H1 (cell line): ENCODE measurements at regions not wholly inside any gene's neighbourhood (a gene's known extent, or its start where the extent isn't known, plus 50 kb on each side); places are given as distances from the start of the nearest gene placed in this dataset.

Source experiments
- BCL11A ChIP-seq, 2 experiments: IDR thresholded peaks; one replicate each; pipeline ENCODE4 v1.6.1; 2011; ENCODE audit warnings: low read depth in 2 of 2, low read length in 2 of 2, mild to moderate bottlenecking in 2 of 2
- CEBPB ChIP-seq: IDR thresholded peaks from 2 replicates; pipeline ENCODE4 v1.6.1; 2012; ENCODE audit warnings: low read depth, low read length
- CHD1 ChIP-seq: IDR thresholded peaks from 2 replicates; pipeline ENCODE4 v1.6.1; 2012; ENCODE audit warnings: low read depth, low read length, improper control_type of control experiment
- EGR1 ChIP-seq: IDR thresholded peaks from 2 replicates; pipeline ENCODE4 v1.6.1; 2011; ENCODE audit warnings: low read depth, low read length, borderline replicate concordance
- EP300 ChIP-seq, 2 experiments: IDR thresholded peaks; 1 replicate in 1 of 2; 2 replicates in 1 of 2; pipeline ENCODE4 v1.6.1; 2011 to 2012; ENCODE audit warnings: low read depth in 2 of 2, low read length in 2 of 2, mild to moderate bottlenecking in 2 of 2, borderline replicate concordance in 1 of 2, inconsistent platforms in 1 of 2, moderate library complexity in 1 of 2
- EZH2 ChIP-seq: fragments of 200-600 bp; sonication (generic); IDR thresholded peaks from 2 replicates; pipeline ENCODE4 v1.7.1; 2012; ENCODE audit warnings: low read depth, mild to moderate bottlenecking, moderate library complexity, low read length, inconsistent platforms; ENCODE audit not compliant: severe bottlenecking
- HDAC6 ChIP-seq: IDR thresholded peaks from one replicate; pipeline ENCODE4 v1.7.1; 2012; ENCODE audit warnings: low read depth, mild to moderate bottlenecking, inconsistent platforms, low read length, moderate library complexity
- NRF1 ChIP-seq: IDR thresholded peaks from 2 replicates; pipeline ENCODE4 v1.6.1; 2011; ENCODE audit warnings: mild to moderate bottlenecking, low read depth, low read length, improper control_type of control experiment
- PHF8 ChIP-seq: fragments of 200-600 bp; sonication (generic); conservative IDR thresholded peaks from 2 replicates; pipeline ENCODE4 v1.7.1; 2012; ENCODE audit warnings: low read depth, mild to moderate bottlenecking, inconsistent platforms, low read length, moderate library complexity
- POLR2A ChIP-seq, 2 experiments: IDR thresholded peaks; 1 replicate in 1 of 2; 2 replicates in 1 of 2; pipeline ENCODE4 v1.6.1; 2011; ENCODE audit warnings: low read depth in 2 of 2, low read length in 2 of 2, mild to moderate bottlenecking in 2 of 2; ENCODE audit errors: control extremely low read depth in 1 of 2
- POLR2AphosphoS5 ChIP-seq: IDR thresholded peaks from 2 replicates; pipeline ENCODE4 v1.6.1; 2011; ENCODE audit warnings: low read depth, low read length
- SAP30 ChIP-seq: fragments of 300-600 bp; sonication (generic); IDR thresholded peaks from 2 replicates; pipeline ENCODE4 v1.7.1; 2012; ENCODE audit warnings: low read length, moderate library complexity, mild to moderate bottlenecking, inconsistent platforms; ENCODE audit not compliant: insufficient read depth, insufficient replicate concordance
- TAF7 ChIP-seq: optimal IDR thresholded peaks from 2 replicates; pipeline ENCODE3; 2011; ENCODE audit warnings: low read depth, mild to moderate bottlenecking, inconsistent platforms, low read length, moderate library complexity, borderline replicate concordance
- TF ChIP-seq, protein P1 (sequence below), 3 experiments: IDR thresholded peaks; 1 replicate in 2 of 3; 2 replicates in 1 of 3; pipeline versions ENCODE4 v1.5.1 to v1.6.1; 2011; ENCODE audit warnings: low read length in 3 of 3, mild to moderate bottlenecking in 3 of 3, inconsistent platforms in 2 of 3, low read depth in 1 of 3, moderate library complexity in 1 of 3; ENCODE audit not compliant: insufficient read depth in 1 of 3; ENCODE audit errors: control extremely low read depth in 1 of 3

- TF ChIP-seq, protein P1, sequence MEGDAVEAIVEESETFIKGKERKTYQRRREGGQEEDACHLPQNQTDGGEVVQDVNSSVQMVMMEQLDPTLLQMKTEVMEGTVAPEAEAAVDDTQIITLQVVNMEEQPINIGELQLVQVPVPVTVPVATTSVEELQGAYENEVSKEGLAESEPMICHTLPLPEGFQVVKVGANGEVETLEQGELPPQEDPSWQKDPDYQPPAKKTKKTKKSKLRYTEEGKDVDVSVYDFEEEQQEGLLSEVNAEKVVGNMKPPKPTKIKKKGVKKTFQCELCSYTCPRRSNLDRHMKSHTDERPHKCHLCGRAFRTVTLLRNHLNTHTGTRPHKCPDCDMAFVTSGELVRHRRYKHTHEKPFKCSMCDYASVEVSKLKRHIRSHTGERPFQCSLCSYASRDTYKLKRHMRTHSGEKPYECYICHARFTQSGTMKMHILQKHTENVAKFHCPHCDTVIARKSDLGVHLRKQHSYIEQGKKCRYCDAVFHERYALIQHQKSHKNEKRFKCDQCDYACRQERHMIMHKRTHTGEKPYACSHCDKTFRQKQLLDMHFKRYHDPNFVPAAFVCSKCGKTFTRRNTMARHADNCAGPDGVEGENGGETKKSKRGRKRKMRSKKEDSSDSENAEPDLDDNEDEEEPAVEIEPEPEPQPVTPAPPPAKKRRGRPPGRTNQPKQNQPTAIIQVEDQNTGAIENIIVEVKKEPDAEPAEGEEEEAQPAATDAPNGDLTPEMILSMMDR (IDR thresholded peaks at IDR 0.05; ENCODE audit: control extremely low read depth in 1 of 3, insufficient read depth in 1 of 3, low read depth in 1 of 3, low read length in 3 of 3), result peak in 2 of 3 experiments; percentile 42; a peak in 3 of 4 replicates
- TF ChIP-seq EGR1 (no peak), BCL11A (IDR thresholded peaks at IDR 0.05; ENCODE audit: low read depth in 2 of 2, low read length in 2 of 2) (no peak), PHF8 (no peak), EZH2 (no peak), NRF1 (no peak), HDAC6 (no peak), POLR2A (IDR thresholded peaks at IDR 0.05; ENCODE audit: control extremely low read depth in 1 of 2, low read depth in 2 of 2, low read length in 2 of 2) (no peak), EP300 (IDR thresholded peaks at IDR 0.05; ENCODE audit: borderline replicate concordance in 1 of 2, low read depth in 2 of 2, low read length in 2 of 2) (no peak), SAP30 (no peak), CEBPB (no peak), CHD1 (no peak), TAF7 (no peak), POLR2AphosphoS5 (no peak)
Measured at GRCh38 chr2:120833127-120833675, 97.5 kb downstream of the GLI2 start.
